ENCODE measurements at regions not wholly inside any gene's neighbourhood (a gene's known extent, or its start where the extent isn't known, plus 50 kb on each side); places are given as distances from the start of the nearest gene placed in this dataset.
"Not testable (repeated sequence)": the region's sequence is repeated elsewhere in the genome, so short reads cannot be mapped to it uniquely, and the experiment has no call there.

DNA sequence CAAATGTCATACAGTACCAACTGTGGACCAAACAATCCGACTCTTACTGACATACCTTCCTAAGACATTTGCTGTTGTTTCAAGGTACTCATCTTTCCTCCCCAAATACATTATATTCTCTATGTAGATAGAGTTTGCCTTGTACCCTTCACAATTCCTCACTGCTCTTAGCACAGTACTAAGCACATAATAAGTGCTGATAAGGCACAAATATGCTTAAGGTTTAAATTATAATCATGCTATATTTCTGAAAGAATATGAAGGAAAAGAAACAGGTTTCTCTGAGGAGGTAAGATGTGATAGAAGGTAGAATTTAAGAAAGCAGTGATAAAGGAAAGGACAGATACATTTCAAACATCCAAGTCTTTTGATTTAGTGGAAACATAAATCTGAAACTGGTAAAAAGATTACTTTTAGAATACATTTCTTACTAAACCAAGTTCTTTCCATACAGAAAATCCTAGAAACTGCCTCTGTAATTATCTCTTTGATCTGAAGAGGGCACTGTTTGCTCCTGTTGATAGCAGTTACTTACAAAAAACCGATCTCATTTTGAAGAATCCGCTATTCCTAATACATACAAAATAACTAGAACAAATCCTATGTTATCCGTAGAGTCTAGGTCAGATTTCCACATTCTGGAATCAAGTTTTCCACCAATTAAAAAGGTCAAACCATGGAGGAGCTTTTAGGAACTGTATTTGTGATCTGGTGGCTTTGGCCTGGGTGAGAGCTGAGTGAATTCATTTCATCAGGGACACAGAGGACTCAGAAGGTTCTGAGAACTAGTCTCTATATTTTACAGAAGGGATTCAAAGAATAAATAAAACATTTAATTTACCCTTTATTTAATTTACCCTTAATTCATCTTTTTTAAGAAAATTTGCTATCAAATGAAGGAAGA, 311.9 kb downstream of the DAD1 start:
- no peak for DNase-seq (ENCODE audit: low read depth in 4 of 4, low spot score in 2 of 4)

DNA sequence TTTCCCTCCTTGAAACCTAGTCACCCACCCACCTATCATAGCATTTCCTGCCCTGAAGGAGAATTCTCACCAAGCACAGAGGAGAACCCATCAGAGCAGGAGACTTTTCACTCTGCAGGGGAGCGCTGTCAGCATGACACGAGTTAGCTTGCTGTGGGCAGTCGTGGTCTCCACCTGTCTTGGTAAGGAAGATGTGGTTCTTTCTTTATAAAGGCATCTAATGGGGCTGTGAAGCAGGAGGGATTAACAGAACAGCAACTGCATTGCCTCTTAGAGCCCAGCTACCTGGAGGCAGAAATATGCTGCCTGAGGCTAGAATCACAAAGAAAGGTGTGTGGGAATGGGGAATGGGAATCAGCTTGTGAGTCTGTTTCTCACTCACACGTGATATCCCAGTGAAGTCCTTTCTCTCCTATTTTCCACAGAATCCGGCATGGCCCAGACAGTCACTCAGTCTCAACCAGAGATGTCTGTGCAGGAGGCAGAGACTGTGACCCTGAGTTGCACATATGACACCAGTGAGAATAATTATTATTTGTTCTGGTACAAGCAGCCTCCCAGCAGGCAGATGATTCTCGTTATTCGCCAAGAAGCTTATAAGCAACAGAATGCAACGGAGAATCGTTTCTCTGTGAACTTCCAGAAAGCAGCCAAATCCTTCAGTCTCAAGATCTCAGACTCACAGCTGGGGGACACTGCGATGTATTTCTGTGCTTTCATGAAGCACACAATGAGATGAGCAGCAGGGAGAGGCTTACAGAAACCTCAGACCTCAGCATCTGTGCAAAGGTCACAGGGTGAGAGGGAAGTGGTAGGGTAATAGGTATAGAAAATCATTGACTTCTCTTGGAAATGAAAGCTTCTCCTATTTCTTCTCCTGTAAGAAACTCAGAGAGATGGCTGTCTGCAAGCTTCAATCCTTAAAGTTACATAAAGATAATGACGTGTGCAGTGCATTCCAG, 316.9 kb downstream of the DAD1 start:
- DNase-seq (ENCODE audit: low read depth in 4 of 4, low spot score in 2 of 4): no peak

DNA sequence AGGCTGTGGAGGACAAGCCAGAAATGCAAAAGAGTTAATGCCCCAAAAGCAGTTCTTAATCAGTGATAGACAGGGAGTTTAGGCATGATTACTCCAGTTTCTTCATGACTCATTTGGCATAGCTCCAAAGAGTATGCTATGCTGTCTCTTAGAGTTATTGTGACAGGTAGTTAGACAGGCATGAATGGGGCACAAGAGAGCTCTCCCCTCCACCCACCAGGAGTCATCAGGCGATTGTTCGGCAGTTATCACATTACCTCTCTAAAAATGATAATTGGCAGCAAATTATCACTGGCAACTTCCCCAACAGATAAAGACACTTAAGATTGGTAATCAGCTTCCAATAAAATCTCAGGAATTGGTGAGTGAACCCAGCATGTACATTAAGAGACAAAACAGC, 320.1 kb downstream of the DAD1 start:
- DNase-seq (ENCODE audit: low read depth in 4 of 4, low spot score in 2 of 4): no peak

DNA sequence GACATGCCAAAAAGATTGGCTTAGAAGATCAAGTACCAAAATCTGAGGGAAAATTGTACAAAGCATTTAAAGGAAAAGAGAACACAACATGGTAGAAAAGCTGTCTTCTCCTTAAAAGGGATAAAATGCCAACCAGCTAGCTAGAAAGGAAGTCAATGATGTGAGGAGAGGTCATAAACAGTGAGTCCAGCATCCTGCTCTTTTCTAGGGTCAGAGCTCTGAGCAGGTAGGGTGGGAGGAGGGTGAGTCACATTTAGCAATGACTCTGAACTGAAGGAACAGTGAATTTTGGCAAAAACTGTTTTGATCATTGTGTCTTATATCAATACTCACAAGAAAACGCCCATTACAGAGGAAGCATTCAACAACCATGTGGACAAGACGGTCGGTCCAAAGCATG, 322.3 kb downstream of the DAD1 start:
- no peak for DNase-seq (ENCODE audit: low read depth in 4 of 4, low spot score in 2 of 4)

DNA sequence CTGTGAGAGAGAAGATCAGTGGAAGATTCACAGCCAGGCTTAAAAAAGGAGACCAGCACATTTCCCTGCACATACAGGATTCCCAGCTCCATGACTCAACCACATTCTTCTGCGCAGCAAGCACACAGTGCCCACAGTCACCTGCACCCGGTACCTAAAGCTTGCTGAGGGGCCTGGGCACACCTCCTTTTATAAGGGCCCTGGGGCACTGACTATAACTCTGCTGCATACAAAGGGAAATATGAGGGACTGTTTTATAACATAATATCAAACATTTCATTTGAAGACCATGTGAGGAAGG, 322.9 kb downstream of the DAD1 start:
- no peak for DNase-seq (ENCODE audit: low read depth in 4 of 4, low spot score in 2 of 4)

DNA sequence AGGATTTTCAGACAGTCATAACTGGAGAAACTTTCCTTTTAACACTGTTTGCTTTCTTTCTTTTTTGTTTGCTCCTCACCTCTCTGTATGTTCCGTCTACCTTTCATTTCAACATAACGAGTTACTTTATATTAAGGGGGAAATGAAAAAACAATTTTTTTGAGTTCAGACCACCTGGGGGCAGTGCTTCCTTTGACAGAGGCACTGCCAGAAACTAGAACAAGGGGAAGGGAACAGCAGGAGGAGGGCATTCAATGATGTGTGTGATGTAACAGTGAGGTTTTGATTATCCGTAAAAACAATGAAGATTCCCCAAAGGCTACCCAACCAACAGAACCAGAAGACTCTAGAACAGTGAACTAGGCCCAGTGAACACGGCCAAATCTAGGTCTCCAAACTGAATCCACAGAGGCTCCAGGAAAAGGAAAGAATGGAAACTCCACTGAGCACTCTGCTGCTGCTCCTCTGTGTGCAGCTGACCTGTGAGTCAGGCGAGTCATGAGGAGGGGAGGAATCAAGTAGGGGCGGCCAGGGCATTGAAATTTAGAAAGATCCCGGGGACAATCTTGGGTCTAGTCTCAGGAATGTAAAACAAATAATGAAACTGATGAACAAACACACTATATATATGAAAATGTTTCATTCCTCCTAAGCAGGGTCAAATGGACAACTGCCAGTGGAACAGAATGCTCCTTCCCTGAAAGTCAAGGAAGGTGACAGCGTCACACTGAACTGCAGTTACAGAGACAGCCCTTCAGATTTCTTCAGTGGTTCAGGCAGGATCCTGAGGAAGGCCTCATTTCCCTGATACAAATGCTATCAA, 323.5 kb downstream of the DAD1 start:
- no peak for DNase-seq (ENCODE audit: low read depth in 4 of 4, low spot score in 2 of 4)

DNA sequence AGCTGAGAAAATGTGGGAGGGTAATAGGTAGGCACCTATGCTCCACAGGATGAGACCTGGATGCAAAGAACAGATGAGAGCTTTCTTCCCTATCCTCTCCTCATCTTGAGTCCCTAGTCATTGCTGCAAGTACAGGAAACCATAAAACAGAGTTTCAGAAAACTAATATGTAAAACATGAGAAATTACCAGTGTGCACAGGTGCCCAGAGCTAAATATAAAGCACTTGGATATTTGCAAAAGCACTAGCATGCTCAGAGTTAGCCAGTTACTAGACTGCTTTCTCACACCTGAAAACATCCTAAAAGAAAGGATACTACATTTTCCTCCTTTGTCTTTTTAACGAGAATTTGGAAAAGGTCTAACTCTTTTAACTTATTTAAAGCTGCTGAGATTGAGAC, 324.3 kb downstream of the DAD1 start:
- DNase-seq (ENCODE audit: low read depth in 4 of 4, low spot score in 2 of 4): no peak

DNA sequence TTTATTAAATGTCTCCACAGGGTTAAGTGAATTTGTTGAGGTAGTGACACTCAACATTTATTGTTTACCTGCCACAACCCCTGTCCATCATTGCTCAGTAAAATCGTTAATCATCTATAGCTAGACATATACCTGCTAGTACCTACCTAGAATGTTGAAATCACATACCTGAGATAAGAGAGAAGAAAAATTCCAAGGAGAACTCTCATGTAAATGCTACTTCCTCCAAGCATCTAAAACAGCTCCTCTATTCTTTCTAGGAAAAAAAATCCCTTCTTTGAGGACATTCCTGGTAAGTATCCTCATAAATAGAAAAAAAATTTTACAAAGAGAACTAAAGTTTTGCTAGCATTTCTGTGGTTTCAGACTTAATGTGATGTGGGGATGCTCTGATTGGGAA, 325.1 kb downstream of the DAD1 start:
- DNase-seq (ENCODE audit: low read depth in 4 of 4, low spot score in 2 of 4): no peak

DNA sequence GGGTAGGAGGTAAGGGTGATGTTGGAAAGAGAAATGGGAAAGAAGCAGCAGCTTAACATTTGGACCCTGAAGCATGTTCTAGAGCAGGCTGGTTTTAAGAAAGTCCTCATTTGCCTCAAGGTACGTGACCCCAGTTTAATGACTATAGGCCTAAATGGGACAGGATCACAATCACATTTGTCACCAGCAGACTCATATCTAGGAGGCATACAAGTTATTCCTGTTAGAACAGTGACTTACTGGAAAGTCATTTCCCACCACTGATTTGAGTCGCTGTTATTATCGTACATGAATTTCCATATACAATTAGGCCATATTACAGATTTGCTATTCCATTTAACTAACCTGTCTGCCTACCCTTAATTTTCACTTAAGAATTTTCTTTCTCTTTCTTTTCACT, 326.1 kb downstream of the DAD1 start:
- no peak for DNase-seq (ENCODE audit: low read depth in 4 of 4, low spot score in 2 of 4)

DNA sequence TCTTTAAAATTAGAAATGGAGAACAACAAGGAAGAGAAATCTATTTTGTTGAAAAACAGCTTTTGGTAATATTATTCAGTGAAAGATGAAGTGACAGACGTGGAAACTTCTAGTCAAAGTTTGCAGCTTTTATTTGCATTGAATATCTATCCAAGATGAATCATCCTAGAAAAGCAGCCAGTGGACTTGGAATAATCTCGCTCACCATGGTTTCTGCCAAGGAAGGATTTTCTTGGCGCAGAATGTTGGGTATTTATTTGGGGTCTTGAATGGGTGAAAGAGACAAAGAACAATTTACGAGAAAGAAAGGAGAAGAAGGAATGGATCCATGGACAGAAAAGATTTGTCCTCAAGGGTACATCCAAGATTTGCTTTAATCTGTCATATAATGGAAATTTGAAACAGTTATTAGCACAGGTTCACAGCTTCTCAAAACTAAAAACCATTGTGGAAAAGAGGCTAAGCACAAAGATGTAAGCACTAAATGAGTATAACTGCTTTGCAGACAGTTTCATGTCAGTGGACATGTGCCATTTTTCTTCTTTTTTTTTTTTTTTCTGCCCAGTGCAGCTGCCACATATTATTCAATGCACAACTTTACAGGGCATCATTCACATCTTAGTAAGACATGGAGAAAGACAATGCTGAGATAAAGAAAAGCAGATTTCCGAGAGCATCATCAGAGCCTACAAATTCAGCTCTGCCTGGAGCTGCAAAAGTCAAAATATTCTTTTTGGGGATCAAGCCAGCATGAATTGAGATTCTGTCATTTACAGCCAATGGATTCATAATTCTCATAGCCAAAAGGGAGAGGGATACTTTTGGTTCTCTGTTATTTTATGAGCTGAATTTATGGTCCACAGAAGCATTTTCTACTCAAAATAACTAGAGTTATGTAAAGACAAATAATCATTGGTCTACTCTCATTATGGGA, 333.7 kb downstream of the DAD1 start:
- no peak for DNase-seq (ENCODE audit: low read depth in 4 of 4, low spot score in 2 of 4)

DNA sequence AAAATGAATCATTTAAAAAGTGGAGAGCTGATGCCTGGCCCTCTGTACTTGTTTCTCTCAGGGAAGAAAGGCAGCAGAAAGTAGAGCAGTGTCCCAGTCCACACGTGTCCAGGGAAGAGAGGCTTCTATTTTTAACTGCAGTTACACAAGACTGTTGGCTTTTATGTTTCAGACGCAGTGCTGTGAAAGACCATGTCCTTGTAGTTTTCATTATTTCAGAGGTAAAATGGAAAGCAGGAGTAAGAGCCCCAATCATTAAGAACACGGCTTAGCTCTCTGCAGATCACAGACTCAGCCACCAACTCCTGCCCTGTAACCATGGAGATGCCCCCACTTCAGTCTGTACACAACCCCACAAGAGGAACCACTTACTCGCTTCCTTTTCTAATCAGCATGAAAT, 336.3 kb downstream of the DAD1 start:
- DNase-seq (ENCODE audit: low read depth in 4 of 4, low spot score in 2 of 4): no peak

DNA sequence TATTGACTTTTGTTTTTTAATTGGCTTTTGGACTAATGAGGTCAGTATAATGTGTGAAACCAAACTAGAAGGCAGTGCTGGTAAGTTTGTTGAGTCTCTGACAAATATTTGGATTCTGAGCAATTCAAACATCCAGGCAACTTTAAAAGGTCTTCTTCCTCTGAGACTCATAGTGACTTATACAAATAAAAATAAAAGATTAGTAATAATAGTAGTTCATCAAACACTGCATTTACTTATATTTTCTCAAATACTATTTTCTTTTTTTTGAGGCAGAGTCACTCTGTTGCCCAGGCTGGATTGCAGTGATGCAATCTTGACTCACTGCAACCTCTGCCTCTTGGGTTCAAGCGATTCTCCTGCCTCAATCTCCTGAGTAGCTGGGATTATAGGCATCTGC, 337.9 kb downstream of the DAD1 start:
- DNase-seq (ENCODE audit: low read depth in 4 of 4, low spot score in 2 of 4): no peak

DNA sequence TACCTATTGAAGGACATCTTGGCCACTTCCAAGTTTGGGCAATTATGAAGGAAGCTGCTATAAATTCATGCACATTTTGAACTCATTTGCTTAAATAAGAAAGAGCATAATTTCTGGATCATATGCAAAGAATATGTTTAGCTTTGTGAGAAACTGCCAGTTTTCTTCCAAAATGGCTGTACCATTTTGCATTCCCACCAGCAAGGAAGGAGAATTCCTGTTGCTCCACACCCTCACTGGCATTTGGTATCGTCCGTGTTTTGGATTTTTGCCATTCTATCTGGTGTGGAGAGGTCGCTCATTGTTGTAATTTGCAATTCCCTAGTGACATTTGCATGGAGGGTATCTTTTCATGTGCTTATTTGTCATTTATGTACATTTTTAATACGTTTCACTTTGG, 339.3 kb downstream of the DAD1 start:
- no peak for DNase-seq (ENCODE audit: low read depth in 4 of 4, low spot score in 2 of 4)

DNA sequence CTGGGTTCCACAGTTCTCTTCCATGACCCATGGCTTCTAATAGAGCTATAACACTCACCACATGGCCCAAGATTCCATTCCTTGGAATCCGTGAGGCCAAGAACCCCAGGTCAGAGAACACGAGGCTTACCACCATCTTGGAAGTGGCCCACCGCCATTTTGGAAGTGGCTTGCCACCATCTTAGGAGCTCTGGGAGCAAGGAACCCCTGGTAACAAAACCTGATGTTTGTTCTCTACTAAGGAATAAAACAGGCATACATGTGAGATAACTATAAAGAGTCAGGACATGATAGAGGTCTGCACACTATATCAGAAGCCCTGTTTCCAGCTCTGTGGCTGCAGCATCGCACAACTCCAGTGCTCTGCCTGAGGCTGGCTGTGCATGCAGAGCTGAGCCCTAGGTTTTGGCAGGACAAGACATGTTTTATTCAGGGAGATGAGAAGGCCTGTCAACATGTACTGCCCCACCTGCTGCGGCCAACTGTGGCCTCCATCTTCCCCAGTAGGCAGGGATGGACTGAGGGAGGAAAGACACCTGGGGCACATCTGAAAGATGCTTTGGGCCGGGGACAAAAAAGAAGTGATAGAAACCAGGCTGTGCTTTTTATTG, 344.9 kb downstream of the DAD1 start:
- DNase-seq (ENCODE audit: low read depth in 4 of 4, low spot score in 2 of 4): no peak

DNA sequence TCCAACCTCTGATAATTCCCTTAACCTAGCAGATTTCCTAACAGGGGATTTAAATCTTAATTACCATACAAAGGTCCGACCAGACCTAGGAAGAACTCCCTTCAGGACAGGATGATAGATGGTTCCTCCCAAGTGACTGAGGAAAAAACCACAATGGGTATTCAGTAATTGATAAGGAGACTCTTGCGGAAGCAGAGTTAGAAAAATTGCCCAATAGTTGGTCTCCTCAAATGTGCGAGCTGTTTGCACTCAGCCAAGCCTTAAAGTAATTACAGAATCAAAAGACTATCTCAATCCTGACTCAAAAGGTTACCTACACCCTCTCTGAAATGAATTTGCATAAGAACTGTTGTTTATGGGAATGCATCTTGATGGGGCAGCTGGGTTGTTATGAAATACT, 350.7 kb downstream of the DAD1 start:
- DNase-seq (ENCODE audit: low read depth in 4 of 4, low spot score in 2 of 4): not testable (repeated sequence)

DNA sequence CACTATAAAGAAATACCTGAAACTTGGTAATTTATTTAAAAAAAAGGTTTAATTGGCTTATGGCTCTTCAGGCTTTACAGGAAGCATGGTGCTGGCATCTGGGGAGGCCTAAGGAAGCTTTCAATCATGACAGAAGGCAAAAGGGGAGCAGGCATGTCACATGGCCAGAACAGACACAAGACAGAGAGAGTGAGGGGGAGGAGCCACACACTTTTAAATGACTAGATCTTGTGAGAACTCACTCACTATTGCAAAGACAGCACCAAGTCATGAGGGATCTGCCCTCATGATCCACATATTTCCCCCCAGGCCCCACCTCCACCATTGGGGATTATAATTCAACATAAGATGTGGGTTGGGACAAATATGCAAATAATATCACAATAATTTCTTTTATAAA, 355.6 kb downstream of the DAD1 start:
- DNase-seq (ENCODE audit: low read depth in 4 of 4, low spot score in 2 of 4): no peak

DNA sequence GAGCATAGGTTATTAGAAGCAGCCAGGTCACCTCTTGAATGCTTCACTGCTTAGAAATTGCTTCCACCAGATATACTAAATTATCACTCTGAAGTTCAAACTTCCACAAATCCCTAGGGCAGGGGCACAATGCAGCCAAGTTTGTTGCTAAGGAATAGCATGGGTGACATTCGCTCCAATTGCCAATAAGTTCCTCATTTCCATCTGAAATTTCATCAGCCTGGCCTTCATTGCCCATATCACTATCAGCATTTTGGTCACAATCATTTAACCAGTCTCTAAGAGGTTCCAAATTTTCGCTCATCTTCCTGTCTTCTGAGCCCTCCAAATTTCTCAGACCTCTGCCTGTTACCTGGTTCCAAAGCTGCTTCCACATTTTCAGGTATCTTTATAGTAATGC, 356.1 kb downstream of the DAD1 start:
- no peak for DNase-seq (ENCODE audit: low read depth in 4 of 4, low spot score in 2 of 4)

DNA sequence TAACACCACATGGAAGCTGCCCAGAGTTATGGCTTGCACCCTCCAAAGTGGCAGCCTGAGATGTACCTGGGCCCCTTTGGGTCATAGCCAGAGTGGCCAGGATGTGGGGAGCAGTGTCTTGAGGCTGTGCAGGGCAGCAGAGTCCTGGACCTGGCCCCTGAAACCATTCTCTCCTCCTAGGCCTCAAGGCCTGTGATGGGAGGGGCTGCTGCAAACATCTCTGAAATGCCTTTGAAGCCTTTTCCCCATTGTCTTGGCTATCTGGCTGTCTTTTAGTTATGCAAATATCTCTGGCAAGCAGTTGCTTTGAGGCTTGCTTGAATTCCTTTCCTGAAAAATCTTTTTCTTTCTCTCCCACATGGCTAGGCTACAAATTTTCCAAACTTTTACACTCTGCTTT, 356.5 kb downstream of the DAD1 start:
- no peak for DNase-seq (ENCODE audit: low read depth in 4 of 4, low spot score in 2 of 4)

DNA sequence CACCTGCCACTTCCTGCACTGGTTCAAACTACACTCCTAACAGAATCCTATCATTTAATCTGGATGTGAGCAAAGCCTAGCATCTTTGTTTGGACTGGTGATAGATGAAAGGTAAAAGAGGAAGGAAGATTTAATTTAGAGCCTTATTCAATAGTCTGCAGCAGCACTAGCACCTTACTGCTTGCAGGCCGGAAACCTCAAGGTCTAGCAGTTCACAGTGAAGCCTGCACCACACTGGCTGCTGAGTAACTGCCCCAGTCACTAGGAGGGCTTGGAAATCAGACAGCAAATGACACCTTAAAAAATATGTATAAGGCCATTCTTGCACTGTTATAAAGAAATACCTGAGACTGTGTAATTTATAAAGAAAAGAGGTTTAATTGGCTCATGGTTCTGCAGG, 358.0 kb downstream of the DAD1 start:
- no peak for DNase-seq (ENCODE audit: low read depth in 4 of 4, low spot score in 2 of 4)

DNA sequence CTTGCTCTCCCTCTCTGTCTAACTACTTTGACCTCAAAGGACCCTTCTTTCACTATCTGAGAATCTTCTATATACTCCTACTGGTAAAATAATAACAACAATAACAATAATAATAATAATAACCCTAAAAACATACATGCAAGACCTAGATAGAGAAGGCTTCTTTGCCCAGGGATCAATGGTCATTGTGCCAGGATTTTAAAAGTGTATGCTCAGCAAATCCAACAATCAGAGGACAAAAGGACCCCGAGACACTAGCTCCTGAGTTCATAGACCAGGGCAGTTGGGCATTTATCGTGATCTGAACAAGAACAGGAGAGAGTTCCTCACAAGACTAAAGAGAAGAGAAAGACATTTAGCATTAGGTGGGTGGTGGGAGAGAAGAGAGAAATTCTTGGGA, 358.5 kb downstream of the DAD1 start:
- DNase-seq (ENCODE audit: low read depth in 4 of 4, low spot score in 2 of 4): no peak

Measured in left renal cortex interstitium (tissue), 4 donors.